Activated CD4-positive, alpha-beta T cell treated with anti-CD3 and anti-CD28 coated beads, Interleukin-2, amount 10 ng/mL, durations not matched to agents 24 days and 14 days (primary cell): ENCODE measurements at regions not wholly inside any gene's neighbourhood (a gene's known extent, or its start where the extent isn't known, plus 50 kb on each side); places are given as distances from the start of the nearest gene placed in this dataset.
"Not testable (repeated sequence)": the region's sequence is repeated elsewhere in the genome, so short reads cannot be mapped to it uniquely, and the experiment has no call there.

Source experiments
- DNase-seq: peaks from one replicate; pipeline ENCODE4 v3.0.0; 2022
- H3K27ac Mint-ChIP-seq: one replicate; pipeline ENCODE4 v1.8.0; 2022; ENCODE audit warnings: mild to moderate bottlenecking, mixed read lengths
- H3K27me3 Mint-ChIP-seq: one replicate; pipeline ENCODE4 v1.8.0; 2022; ENCODE audit warnings: mixed read lengths
- H3K36me3 Mint-ChIP-seq: one replicate; pipeline ENCODE4 v1.8.0; 2022; ENCODE audit warnings: low read depth, mild to moderate bottlenecking, mixed read lengths
- H3K4me1 Mint-ChIP-seq: one replicate; pipeline ENCODE4 v1.8.0; 2021; ENCODE audit warnings: mixed read lengths
- H3K4me3 Mint-ChIP-seq: one replicate; pipeline ENCODE4 v1.8.0; 2022; ENCODE audit warnings: mild to moderate bottlenecking, moderate library complexity, mixed read lengths
- H3K9me3 Mint-ChIP-seq: one replicate; pipeline ENCODE4 v1.8.0; 2021; ENCODE audit warnings: mixed read lengths
- intact Hi-C: fragments of 100-400 bp; cut with micrococcal nuclease; formaldehyde crosslinking; loops from one replicate; pipeline ENCODE4 v1.15.1; 2023

- no peak for DNase-seq
- Mint-ChIP-seq H3K4me3 (no peak overlapping the region), H3K9me3 (no peaks in the 10 kb centered on the region), H3K27me3 (no peaks in the 10 kb centered on the region), H3K4me1 (no peaks in the 10 kb centered on the region), H3K36me3 (no peaks in the 10 kb centered on the region), H3K27ac (no peak overlapping the region)
- intact Hi-C loops: no loop called here
These were observed 585.5 kb upstream of the ATXN7L3B start for GRCh38 chr12:73951956-73952703.

- Mint-ChIP-seq H3K27me3 (no peaks in the 10 kb centered on the region), H3K4me3 (no peak overlapping the region), H3K27ac (no peak overlapping the region), H3K4me1 (no peaks in the 10 kb centered on the region), H3K9me3 (no peaks in the 10 kb centered on the region), H3K36me3 (no peaks in the 10 kb centered on the region)
- intact Hi-C loops: no loop called here
- no peak for DNase-seq
These were observed 573.0 kb upstream of the ATXN7L3B start for GRCh38 chr12:73964641-73965040.

- H3K36me3 Mint-ChIP-seq: no peaks in the 10 kb centered on the region
- intact Hi-C loops: no loop called here
- no peak overlapping the region for H3K4me3 Mint-ChIP-seq
- no peaks in the 10 kb centered on the region for H3K27me3 Mint-ChIP-seq
- no peaks in the 10 kb centered on the region for H3K4me1 Mint-ChIP-seq
- no peak overlapping the region for H3K27ac Mint-ChIP-seq
- H3K9me3 Mint-ChIP-seq: no peaks in the 10 kb centered on the region
- DNase-seq: no peak
These were observed 564.1 kb upstream of the ATXN7L3B start for GRCh38 chr12:73973486-73973885.

- intact Hi-C loops: no loop called here
- no peak for DNase-seq
- H3K36me3 Mint-ChIP-seq: no peaks in the 10 kb centered on the region
- H3K4me3 Mint-ChIP-seq: no peak overlapping the region
- no peaks in the 10 kb centered on the region for H3K27me3 Mint-ChIP-seq
- H3K9me3 Mint-ChIP-seq: no peaks in the 10 kb centered on the region
- H3K4me1 Mint-ChIP-seq: no peaks in the 10 kb centered on the region
- no peak overlapping the region for H3K27ac Mint-ChIP-seq
These were observed 553.1 kb upstream of the ATXN7L3B start for GRCh38 chr12:73984552-73984951.

- no peaks in the 10 kb centered on the region for H3K36me3 Mint-ChIP-seq
- H3K4me1 Mint-ChIP-seq: no peaks in the 10 kb centered on the region
- no peak overlapping the region for H3K27ac Mint-ChIP-seq
- intact Hi-C loops: no loop called here
- no peak for DNase-seq
- H3K27me3 Mint-ChIP-seq: no peaks in the 10 kb centered on the region
- no peaks in the 10 kb centered on the region for H3K9me3 Mint-ChIP-seq
- H3K4me3 Mint-ChIP-seq: no peak overlapping the region
These were observed 546.5 kb upstream of the ATXN7L3B start for GRCh38 chr12:73991138-73991537.

- H3K27me3 Mint-ChIP-seq: no peaks in the 10 kb centered on the region
- no peaks in the 10 kb centered on the region for H3K9me3 Mint-ChIP-seq
- no peaks in the 10 kb centered on the region for H3K4me1 Mint-ChIP-seq
- H3K27ac Mint-ChIP-seq: no peak overlapping the region
- intact Hi-C loops: no loop called here
- H3K36me3 Mint-ChIP-seq: no peaks in the 10 kb centered on the region
- DNase-seq: no peak
- H3K4me3 Mint-ChIP-seq: no peak overlapping the region
These were observed 538.7 kb upstream of the ATXN7L3B start for GRCh38 chr12:73998894-73999293.

- Mint-ChIP-seq H3K36me3 (no peaks in the 10 kb centered on the region), H3K4me3 (no peak overlapping the region), H3K9me3 (no peaks in the 10 kb centered on the region), H3K27me3 (no peaks in the 10 kb centered on the region), H3K27ac (no peak overlapping the region), H3K4me1 (no peaks in the 10 kb centered on the region)
- intact Hi-C loops: no loop called here
- DNase-seq: no peak
These were observed 522.5 kb upstream of the ATXN7L3B start for GRCh38 chr12:74015118-74015517.

GRCh38 chr12:74016324-74016723 is 521.3 kb upstream of the ATXN7L3B start:
- H3K4me1 Mint-ChIP-seq, intact Hi-C loops, H3K9me3 Mint-ChIP-seq, H3K27me3 Mint-ChIP-seq, H3K4me3 Mint-ChIP-seq, H3K36me3 Mint-ChIP-seq, H3K27ac Mint-ChIP-seq, DNase-seq: not testable (repeated sequence)

GRCh38 chr12:74018849-74019248 is 518.8 kb upstream of the ATXN7L3B start:
- Mint-ChIP-seq H3K4me1 (no peaks in the 10 kb centered on the region), H3K9me3 (no peaks in the 10 kb centered on the region), H3K27me3 (no peaks in the 10 kb centered on the region), H3K4me3 (no peak overlapping the region), H3K27ac (no peak overlapping the region), H3K36me3 (no peaks in the 10 kb centered on the region)
- intact Hi-C loops: no loop called here
- DNase-seq: no peak

- intact Hi-C loops: loop anchor here (1.0 kb wide), 1 partner anchor 515 kb away; the partner anchor contains the start of gene ATXN7L3B
- peak; percentile 60 for DNase-seq
- no peaks in the 10 kb centered on the region for H3K4me1 Mint-ChIP-seq
- H3K9me3 Mint-ChIP-seq: no peaks in the 10 kb centered on the region
- H3K4me3 Mint-ChIP-seq: no peak overlapping the region
- no peaks in the 10 kb centered on the region for H3K27me3 Mint-ChIP-seq
- H3K27ac Mint-ChIP-seq: no peak overlapping the region
- no peaks in the 10 kb centered on the region for H3K36me3 Mint-ChIP-seq
These were observed 515.7 kb upstream of the ATXN7L3B start for GRCh38 chr12:74021937-74022336.

- DNase-seq: no peak
- Mint-ChIP-seq H3K4me3 (no peak overlapping the region), H3K9me3 (no peaks in the 10 kb centered on the region), H3K36me3 (no peaks in the 10 kb centered on the region), H3K4me1 (no peaks in the 10 kb centered on the region), H3K27me3 (no peaks in the 10 kb centered on the region), H3K27ac (no peak overlapping the region)
- intact Hi-C loops: no loop called here
These were observed 506.6 kb upstream of the ATXN7L3B start for GRCh38 chr12:74031045-74031444.

GRCh38 chr12:74033531-74033930 is 504.1 kb upstream of the ATXN7L3B start:
- no peak overlapping the region for H3K4me3 Mint-ChIP-seq
- no peak for DNase-seq
- intact Hi-C loops: no loop called here
- no peaks in the 10 kb centered on the region for H3K4me1 Mint-ChIP-seq
- H3K36me3 Mint-ChIP-seq: no peaks in the 10 kb centered on the region
- no peaks in the 10 kb centered on the region for H3K27me3 Mint-ChIP-seq
- peaks cover 6% of the 10 kb centered on the region for H3K9me3 Mint-ChIP-seq
- H3K27ac Mint-ChIP-seq: no peak overlapping the region

GRCh38 chr12:74039138-74039537 is 498.5 kb upstream of the ATXN7L3B start:
- intact Hi-C loops, H3K4me3 Mint-ChIP-seq, H3K27ac Mint-ChIP-seq, H3K27me3 Mint-ChIP-seq, DNase-seq, H3K36me3 Mint-ChIP-seq, H3K4me1 Mint-ChIP-seq: not testable (repeated sequence)
- H3K9me3 Mint-ChIP-seq: peaks cover 10% of the 10 kb centered on the region

GRCh38 chr12:74043343-74043742 is 494.3 kb upstream of the ATXN7L3B start:
- Mint-ChIP-seq H3K36me3 (no peaks in the 10 kb centered on the region), H3K27ac (no peak overlapping the region), H3K27me3 (no peaks in the 10 kb centered on the region), H3K4me1 (no peaks in the 10 kb centered on the region), H3K9me3 (peaks cover 4% of the 10 kb centered on the region), H3K4me3 (no peak overlapping the region)
- DNase-seq: no peak
- intact Hi-C loops: no loop called here

GRCh38 chr12:74049348-74049747 is 488.3 kb upstream of the ATXN7L3B start:
- Mint-ChIP-seq H3K9me3 (no peaks in the 10 kb centered on the region), H3K36me3 (no peaks in the 10 kb centered on the region), H3K27me3 (no peaks in the 10 kb centered on the region), H3K4me1 (no peaks in the 10 kb centered on the region), H3K4me3 (no peak overlapping the region), H3K27ac (no peak overlapping the region)
- intact Hi-C loops: no loop called here
- no peak for DNase-seq
